GM19468 (cell line): ENCODE measurements at regions not wholly inside any gene's neighbourhood (a gene's known extent, or its start where the extent isn't known, plus 50 kb on each side); places are given as distances from the start of the nearest gene placed in this dataset.

ENCODE experiments used
- ATAC-seq: cut with Tn5 transposase; IDR thresholded peaks from one replicate; pipeline ENCODE4 v1.9.1; 2021; ENCODE audit warnings: mild to moderate bottlenecking, moderate library complexity, moderate number of reproducible peaks; ENCODE audit not compliant: unreplicated experiment; ENCODE audit errors: extremely low read depth

DNA sequence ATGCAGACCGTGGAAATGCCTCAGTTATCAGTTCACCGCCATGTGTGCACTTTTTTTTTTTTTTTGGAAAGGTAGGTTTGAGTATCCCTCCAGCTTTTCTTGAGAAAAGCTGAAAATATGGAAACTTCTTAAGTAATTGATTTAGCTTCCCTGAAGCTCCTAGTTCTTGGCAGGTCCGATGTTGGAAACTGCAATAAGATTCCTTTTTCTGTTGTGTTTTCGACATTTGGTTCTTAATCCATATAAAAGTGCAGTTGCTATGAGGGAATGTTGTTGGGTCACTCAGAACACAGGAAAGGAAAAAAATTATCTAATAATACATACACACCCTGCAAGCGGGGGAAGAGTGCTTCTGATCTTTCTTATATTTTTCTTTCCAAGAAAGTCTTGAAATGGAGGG, 665.2 kb downstream of the INHBA start:
- ATAC-seq = no peak

DNA sequence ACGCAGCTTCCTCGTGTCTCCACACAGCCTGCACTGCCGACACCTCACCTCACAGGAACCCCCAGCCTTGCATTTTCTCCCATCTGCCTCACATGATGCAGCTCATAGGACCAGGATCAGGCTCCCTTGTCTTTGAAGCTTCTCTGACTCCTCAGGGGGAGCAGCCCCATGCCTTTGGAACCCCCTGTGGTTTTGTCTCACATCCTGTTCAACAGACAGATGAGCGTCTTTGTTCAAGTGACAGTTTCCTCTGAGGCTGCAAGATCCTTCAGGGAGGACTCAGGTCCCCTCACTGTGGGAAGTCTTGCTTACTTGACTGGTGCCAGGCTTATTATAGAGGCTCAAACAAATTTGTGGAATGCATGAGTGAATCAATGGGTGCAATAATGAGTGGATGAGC, 667.1 kb downstream of the INHBA start:
- no peak for ATAC-seq

DNA sequence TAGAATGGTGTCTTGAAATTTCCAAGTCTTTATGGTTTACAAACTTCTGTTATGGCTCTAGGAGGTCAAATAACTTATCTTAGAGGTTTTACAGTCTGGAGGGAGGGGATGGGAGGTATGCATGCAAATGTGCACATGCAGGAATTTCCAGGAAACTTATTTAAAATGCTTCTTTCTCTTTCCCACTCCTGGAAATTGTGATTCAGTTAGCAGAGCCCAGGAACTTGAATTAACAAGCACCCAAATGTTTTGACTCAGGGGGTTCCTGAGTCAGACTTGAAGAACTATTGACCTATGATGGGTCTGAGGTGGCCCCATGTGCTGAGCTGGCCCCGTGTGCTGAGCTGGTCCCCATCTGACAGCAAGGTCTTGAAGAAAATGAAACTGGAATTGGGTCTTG, 669.4 kb downstream of the INHBA start:
- ATAC-seq = no peak

DNA sequence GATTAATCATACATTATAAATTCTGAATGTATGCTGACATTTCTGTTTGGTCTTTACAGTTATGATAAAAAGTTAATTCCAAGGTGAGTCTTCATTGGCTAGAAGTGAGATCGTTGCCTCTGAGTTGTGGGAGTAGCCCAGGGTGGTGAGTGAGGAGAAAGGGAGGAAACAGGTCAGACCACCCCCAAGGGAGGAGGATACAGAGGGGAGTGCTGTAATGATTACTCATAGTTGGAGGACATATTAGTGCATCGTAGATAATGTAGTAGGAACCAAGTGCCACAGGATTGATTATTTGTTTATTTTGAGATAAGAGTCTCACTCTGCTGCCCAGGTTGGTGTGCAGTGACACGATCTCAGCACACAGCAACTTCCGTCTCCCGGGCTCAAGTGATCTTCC, 672.2 kb downstream of the INHBA start:
- ATAC-seq = no peak

DNA sequence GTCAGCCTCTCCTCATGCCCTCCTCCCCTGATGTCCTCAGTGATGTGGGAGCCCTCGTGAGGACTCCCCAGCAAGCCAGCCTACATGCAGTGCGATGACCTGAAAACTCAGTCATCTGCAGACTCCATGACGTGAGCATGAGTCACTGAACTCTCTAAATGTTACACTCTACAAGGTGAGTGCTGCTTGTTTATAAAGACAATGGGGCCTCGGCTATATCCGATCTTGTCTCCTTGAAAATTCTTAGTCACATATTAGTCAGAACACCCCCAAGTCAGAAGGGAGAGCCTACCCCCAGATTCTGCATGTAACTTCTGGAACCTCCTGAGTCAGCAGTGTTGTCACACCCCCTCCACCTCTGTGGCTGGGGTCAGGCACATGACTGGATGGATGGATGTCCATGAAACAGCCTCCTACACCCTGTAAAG, 673.8 kb downstream of the INHBA start:
- ATAC-seq = no peak

DNA sequence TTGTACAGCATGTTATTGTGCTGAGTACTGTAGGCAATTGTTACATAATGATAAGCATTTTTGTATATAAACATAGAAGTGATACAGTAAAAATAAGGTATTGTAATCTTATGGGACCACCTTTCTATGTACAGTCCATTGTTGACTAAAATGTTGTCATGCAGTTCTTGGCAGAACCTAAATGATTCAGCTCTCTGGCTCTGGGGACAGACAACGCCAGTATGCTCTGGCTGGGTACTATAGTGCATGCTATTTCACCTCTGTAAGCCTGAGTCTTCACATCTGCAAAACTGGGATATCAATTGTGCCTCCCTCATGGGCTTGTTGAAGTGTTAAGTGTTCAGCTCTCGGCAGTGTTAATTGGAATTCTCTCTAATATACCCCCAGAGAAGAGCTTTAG, 674.3 kb downstream of the INHBA start:
- no peak for ATAC-seq

DNA sequence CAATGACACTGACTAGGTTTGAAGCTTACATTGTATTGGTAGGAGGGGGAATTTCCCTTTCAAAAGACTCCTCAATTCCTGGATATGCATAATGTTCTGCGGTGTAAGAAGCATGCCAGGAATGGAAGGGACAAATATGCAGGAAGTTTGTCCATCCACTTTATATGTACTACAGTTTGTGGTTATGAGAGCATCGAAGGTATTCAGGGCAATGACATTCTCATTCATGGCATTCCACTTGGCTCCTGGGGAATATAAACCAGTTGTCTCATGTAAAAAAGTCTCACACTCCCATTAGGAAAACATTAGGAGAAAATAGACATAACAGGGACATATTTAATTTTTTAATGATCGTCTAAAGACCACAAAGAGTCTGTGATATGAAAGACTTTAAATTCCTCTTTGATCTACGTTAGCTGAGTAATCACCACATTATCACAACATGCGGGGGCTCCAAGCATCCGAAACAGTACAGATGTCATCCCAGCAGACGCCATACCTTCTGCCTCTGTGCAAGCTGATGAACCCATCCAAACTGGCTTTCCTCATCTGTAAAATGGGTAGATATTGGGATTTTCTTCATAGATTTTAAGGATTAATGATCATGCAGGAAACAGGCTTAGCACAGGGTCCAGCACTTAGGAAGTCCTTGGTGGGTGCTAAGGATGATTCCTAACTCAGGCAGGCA, 675.3 kb downstream of the INHBA start:
- no peak for ATAC-seq

DNA sequence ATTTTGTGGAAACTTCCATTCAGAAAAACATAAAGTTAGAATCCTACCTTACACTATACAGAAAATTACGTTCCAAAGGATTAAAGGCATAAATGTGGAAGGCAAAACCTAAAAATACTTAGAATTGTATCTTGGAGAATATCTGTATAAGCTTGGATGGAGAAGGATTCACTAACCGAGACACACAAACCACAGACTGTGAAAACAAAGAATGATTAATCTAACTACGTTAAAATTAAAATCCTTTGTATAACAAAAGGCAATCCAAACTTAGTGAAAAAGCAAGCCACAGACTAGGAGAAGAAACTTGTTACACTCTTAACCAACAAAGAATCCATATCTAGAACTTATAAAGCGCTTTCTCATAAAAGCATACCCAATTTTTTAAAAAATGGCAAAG, 678.8 kb downstream of the INHBA start:
- no peak for ATAC-seq

DNA sequence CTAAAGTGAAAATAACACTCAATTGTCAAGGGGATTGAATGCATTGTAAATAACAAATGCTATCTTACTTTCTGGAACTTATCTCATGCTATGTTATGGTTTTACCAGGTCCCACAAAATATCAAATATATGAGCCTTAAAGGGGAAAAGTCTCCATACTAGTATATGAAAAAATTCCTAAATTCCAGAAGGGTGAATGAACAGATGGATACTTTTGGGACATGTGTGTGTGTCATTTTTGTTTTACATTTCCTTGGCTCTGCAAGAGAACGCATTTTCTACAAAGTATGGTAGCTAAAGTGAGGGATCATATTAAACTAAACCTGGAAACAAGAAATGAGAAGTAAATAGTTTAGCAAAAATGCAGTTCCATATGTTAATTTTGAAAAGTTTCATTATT, 682.8 kb downstream of the INHBA start:
- ATAC-seq = no peak

DNA sequence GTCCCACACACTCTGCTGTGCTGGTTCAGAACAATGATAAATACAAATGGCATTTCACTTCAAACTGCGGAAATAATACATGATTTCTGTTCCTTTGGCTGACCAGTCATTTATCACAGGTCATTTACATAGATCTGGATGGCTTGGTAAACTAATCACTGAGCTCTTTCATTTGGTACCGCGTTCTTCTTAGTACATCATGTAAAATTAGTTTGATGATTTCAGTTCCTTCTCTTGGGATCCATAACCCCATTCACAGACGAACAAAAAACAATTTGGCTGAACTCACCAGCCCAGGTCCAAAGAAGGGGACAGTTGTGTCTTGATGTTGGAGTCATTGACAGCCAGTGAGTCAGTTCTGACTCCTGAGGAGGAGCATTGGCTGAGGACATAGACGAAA, 689.8 kb downstream of the INHBA start:
- no peak for ATAC-seq

DNA sequence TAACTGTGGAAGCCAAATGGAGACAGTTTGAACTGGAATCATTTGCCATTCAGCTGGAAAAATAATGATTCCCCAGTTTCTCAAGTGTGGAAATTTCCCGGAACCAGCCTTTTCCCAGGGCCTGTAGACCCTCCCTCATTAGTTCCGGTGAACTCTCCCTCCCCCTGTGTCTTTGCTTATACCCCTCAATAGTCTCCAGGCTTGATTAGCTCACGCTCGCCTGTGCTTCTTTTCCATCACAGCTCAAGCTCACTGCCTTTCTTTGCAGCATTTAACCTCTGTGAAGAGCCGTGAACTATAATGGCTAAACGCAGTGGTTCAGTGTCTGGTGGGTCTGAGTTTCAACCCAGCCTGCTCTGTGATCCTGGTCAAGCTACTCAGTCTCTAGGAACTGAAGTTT, 690.8 kb downstream of the INHBA start:
- ATAC-seq = no peak

DNA sequence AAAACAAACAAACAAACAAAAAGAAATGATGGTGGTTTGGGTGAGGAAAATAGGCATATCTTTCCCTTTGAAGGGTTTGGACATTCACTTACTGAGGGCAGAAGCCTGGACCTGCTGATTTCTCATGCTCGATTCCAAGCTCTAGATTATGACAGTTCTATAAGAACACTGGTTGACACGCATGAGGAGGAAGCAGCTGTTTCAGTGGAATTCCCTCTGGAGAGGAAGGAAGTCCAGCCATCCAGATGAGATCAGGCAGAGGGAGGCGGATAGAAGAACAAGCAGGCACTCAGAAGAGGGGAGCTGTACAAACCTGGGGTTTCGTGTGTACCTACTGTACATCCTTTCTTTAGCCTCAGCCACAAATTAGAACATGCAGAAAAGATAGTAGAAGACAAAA, 691.9 kb downstream of the INHBA start:
- ATAC-seq = no peak

DNA sequence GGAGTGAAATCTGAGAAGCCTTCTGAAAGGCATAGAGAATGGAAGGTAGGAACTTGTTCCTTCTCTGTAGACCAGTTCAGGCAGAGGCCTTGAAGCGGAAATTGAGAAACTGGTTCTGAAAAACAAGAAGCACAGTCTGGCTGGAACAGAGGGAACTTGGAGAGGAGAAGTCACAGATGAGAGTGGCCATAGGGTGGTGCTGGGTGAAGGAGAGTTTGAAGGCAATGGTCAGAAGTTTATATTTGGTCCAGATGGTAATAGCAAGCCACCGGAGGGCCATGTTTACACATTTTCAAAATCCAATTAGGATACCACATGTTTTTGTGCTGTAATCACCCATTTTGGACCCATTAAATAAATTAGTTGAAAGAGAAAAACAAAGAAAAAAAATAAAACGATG, 692.5 kb downstream of the INHBA start:
- ATAC-seq = no peak

DNA sequence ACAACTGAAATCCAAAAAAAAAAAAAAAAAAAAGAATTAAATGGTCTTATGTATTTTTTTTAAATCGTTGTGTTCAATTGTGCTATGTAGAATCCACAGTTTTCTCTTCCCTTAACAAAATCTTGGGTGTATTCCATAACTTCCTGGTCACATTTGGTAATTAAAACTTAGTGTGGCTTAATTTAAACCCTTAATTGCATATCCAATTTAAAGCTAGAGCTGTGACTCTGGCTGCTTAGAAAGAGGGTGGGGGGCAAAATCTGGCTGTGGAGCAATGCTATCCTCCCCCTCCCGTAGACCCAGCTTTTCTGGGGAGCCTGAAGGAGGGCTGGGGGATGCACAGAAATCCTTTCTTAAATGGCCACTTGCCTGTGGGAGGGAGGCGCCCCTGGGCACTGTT, 695.1 kb downstream of the INHBA start:
- ATAC-seq = no peak

DNA sequence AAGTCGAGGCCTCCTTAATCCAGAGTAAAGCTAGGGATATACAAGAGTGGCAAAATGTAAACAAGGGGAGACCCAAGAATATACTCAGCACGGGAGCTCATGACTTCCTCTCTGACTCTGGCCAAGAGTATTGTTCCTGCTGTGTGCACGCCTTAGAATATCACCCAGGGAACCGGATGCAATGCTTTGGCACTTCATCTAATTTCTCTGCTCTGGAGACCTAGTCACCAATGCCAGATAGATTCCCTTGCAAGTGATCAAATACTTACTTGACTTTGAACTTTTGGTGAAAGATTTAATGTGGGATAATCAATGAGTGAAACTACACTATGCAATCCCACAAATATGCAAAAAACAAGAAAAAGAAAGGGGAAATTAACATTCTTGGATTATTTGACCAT, 695.5 kb downstream of the INHBA start:
- no peak for ATAC-seq

DNA sequence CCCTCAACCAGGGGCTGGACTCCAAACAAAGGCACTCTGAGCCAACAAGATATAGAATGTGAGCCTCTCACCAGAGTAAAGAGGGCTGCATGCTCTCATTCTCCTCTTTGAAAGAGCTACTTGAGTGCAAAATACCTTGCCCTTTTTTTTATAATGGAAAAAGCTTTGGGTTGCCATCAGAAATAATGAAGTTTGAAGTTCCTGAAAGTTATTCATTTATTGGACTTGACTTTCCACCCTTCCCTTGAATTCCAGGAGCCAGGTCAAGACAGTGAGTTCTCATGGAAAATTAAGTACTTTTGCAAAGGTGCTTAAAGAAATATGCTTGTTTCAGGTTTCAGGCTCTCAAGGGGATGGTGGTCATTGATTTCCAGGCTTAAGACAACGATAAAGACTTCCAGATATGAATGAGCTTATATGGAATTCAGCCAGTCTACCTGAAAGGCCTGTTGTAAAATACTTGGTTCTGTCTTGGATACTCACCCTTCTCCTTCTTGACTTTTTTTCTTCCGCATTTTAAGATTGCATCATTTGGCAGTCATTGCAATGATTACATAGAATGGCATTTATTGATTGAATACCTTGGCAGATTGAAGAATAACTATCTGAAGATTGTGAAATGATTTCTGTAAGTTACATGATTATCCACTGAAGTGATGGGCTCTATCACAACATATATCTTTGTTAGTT, 696.4 kb downstream of the INHBA start:
- no peak for ATAC-seq

DNA sequence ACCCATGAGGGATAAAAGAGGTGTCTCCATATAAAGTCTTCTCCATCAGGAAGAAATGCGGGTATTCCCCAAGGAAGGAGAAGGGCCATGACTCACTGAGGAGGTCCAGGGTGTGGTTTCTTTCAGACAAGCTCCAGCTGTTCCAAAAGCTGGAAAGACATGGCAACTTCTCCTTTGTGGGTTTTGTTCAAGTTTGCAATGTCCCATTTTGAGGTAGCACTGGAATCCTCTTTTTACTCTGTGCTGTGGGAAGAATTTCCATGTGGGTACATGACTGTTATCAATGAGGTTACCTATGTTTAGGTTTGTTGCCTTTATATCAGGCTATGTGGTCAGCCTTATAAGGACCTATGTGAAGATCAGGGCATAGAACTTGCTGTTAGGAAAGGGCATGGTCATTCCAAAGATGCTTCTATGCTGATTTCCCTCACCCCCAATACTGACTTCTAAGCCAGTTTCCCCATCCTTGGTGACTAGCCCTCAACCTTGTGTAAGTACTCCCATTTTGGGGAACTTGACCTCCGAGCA, 697.5 kb downstream of the INHBA start:
- ATAC-seq = no peak

DNA sequence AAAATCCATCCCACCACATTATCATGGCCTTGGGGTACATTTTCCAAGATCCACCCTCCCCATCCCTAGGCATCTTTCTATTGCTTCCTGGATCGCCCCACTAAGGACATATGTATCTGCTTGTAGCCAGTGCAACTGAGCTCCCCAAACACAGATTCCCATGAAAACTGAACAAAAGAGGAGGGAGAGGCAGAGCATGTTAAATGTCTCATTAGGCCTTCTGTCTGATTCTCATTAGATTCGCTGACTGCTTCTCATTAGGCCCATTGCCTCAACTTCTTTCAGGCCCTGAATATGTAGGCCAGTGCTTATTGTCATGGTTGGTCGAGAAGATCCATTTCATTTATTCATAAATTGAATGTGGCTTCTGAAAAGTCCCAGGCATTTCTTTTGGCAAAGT, 698.9 kb downstream of the INHBA start:
- ATAC-seq = no peak

DNA sequence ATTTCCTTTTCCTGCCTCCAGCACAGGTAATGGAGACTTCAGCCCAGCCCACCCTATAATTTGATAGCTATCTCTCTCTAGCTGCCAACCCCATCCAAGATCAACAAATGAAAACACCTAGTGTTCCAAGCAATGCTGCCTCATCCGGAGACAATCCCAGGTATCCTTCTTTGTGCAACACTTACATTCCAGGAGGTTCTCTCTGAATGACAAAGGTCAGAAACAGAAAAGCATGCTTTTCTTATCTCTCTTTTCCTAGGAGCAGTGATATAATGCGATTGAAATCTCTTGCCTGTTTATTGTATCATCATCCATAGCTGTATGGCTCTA, 699.3 kb downstream of the INHBA start:
- no peak for ATAC-seq

DNA sequence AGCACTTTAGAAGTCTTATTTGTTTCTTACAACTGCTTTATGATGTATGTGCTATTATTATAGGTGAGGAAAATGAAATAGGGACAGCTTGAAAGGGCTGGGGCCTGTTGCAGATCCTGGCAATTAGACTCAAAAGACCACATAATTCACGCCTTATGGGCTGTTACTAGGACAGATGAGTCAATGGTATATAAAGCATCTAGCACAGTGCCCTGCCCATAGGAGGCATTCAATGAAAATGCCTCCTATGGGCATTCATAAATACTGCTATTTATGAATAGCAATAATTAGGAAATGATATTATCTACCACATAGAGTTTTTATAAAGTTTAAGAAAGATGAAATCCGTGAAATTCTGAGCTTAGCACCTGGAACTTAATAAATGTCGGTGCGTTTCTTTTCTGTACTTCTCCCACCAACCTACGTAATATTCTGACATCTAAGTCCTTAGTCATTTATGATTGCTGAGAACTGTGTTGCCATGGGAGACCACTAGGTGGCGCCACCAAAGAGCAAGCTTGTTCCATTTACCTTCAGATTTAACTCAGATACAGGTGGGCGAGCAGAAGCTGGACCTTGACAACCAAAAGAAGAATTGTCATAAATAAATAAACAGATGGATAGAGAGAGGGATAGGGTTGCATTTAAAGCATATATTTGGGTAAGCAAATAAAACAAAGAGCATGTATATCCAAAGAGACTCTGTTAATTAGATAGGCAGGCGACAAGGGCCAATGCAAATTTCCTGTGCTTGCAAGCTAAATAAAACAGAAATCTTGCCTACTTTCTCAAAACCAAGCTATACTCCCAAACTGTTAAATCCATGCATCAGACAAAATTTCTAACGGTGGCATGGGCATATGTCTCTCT, 699.9 kb downstream of the INHBA start:
- ATAC-seq = no peak

DNA sequence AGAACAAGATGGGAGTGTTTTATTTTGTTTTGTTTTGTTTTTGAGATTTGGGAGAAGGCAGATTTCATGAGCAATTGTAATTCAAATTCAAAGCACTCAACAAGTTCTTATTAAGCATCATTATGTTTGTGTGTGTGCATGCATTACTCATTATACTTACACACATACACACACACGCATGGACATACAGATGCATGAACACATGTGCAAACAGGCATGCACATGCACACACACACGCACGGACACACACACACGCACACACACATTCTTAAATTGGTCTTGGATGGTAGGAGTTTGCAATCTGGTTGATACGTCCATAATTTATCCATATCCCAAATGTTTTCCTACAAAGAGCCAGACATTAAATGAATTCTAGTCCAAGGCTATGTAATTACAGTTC, 702.8 kb downstream of the INHBA start:
- no peak for ATAC-seq
